ENCODE measurements at regions not wholly inside any gene's neighbourhood (a gene's known extent, or its start where the extent isn't known, plus 50 kb on each side); places are given as distances from the start of the nearest gene placed in this dataset.

- Histone ChIP-seq H3K9ac (no peak overlapping the region), H3K27me3 (no peaks in the 10 kb centered on the region), H3K4me1 (0 out of 2 replicates have a peak, but pooled peaks cover 9% of the 10 kb centered on the region), H4K20me1 (no peaks in the 10 kb centered on the region), H3K27ac (no peak overlapping the region), H3K4me2 (no peak overlapping the region), H3K36me3 (no peaks in the 10 kb centered on the region), H3K4me3 (no peak overlapping the region), H3K9me3 (0 out of 2 replicates have a peak, but pooled peaks cover 3% of the 10 kb centered on the region)
- TF ChIP-seq Cebpa-rat (IDR thresholded peaks at IDR 0.05) = no peak
These were observed 197.2 kb downstream of the GLI2 start for GRCh38 chr2:120932881-120933280.

GRCh38 chr2:120933693-120934573 lies 198.3 kb downstream of the GLI2 start:
- Histone ChIP-seq H3K36me3 (no peaks in the 10 kb centered on the region), H3K27me3 (no peaks in the 10 kb centered on the region), H3K9ac (no peak overlapping the region), H4K20me1 (no peaks in the 10 kb centered on the region), H3K4me3 (no peak overlapping the region), H3K27ac (no peak overlapping the region), H3K9me3 (0 out of 2 replicates have a peak, but pooled peaks cover 3% of the 10 kb centered on the region), H3K4me2 (no peak overlapping the region), H3K4me1 (peaks cover 17% of the 10 kb centered on the region)
- TF ChIP-seq Cebpa-rat (IDR thresholded peaks at IDR 0.05) = no peak

- H3K27ac ChIP-seq = no peak overlapping the region
- H3K4me3 ChIP-seq = no peak overlapping the region
- no peaks in the 10 kb centered on the region for H4K20me1 ChIP-seq
- TF ChIP-seq Cebpa-rat (IDR thresholded peaks at IDR 0.05) = no peak
- no peak overlapping the region for H3K9ac ChIP-seq
- H3K4me2 ChIP-seq = no peak overlapping the region
- H3K27me3 ChIP-seq = no peaks in the 10 kb centered on the region
- peaks cover 17% of the 10 kb centered on the region for H3K4me1 ChIP-seq
- H3K36me3 ChIP-seq = no peaks in the 10 kb centered on the region
- 0 out of 2 replicates have a peak, but pooled peaks cover 3% of the 10 kb centered on the region for H3K9me3 ChIP-seq
These were observed 199.1 kb downstream of the GLI2 start for GRCh38 chr2:120934574-120935338.

GRCh38 chr2:120935339-120936313 lies 200.0 kb downstream of the GLI2 start:
- Histone ChIP-seq H3K9me3 (0 out of 2 replicates have a peak, but pooled peaks cover 3% of the 10 kb centered on the region), H3K9ac (no peak overlapping the region), H3K4me3 (no peak overlapping the region), H3K36me3 (no peaks in the 10 kb centered on the region), H3K27ac (no peak overlapping the region), H3K4me1 (peaks cover 17% of the 10 kb centered on the region), H3K27me3 (no peaks in the 10 kb centered on the region), H4K20me1 (no peaks in the 10 kb centered on the region), H3K4me2 (no peak overlapping the region)
- TF ChIP-seq Cebpa-rat (IDR thresholded peaks at IDR 0.05) = no peak

GRCh38 chr2:120936476-120937334 lies 201.0 kb downstream of the GLI2 start:
- H3K27ac ChIP-seq = no peak overlapping the region
- H3K9ac ChIP-seq = no peak overlapping the region
- H3K4me3 ChIP-seq = no peak overlapping the region
- H3K4me1 ChIP-seq = peaks cover 24% of the 10 kb centered on the region
- no peaks in the 10 kb centered on the region for H3K9me3 ChIP-seq
- H3K27me3 ChIP-seq = no peaks in the 10 kb centered on the region
- no peaks in the 10 kb centered on the region for H3K36me3 ChIP-seq
- no peak for TF ChIP-seq Cebpa-rat (IDR thresholded peaks at IDR 0.05)
- no peak overlapping the region for H3K4me2 ChIP-seq
- H4K20me1 ChIP-seq = no peaks in the 10 kb centered on the region

GRCh38 chr2:120937686-120938044 lies 202.0 kb downstream of the GLI2 start:
- Histone ChIP-seq H3K4me2 (no peak overlapping the region), H3K27me3 (no peaks in the 10 kb centered on the region), H3K27ac (no peak overlapping the region), H3K4me1 (peaks cover 32% of the 10 kb centered on the region), H3K9me3 (no peaks in the 10 kb centered on the region), H4K20me1 (no peaks in the 10 kb centered on the region), H3K36me3 (no peaks in the 10 kb centered on the region), H3K4me3 (no peak overlapping the region), H3K9ac (no peak overlapping the region)
- TF ChIP-seq Cebpa-rat (IDR thresholded peaks at IDR 0.05) = no peak

- Histone ChIP-seq H3K9me3 (no peaks in the 10 kb centered on the region), H3K4me3 (no peak overlapping the region), H3K27ac (no peak overlapping the region), H3K9ac (no peak overlapping the region), H3K27me3 (no peaks in the 10 kb centered on the region), H3K4me2 (no peak overlapping the region; the same call in 1 of the 2 replicates), H3K4me1 (peaks cover 27% of the 10 kb centered on the region), H4K20me1 (no peaks in the 10 kb centered on the region), H3K36me3 (no peaks in the 10 kb centered on the region)
- TF ChIP-seq Cebpa-rat (IDR thresholded peaks at IDR 0.05) = no peak
These were observed 202.5 kb downstream of the GLI2 start for GRCh38 chr2:120938045-120938771.

- no peaks in the 10 kb centered on the region for H3K27me3 ChIP-seq
- no peak overlapping the region for H3K27ac ChIP-seq
- H3K4me2 ChIP-seq = no peak overlapping the region
- H3K4me1 ChIP-seq = peaks cover 24% of the 10 kb centered on the region
- TF ChIP-seq Cebpa-rat (IDR thresholded peaks at IDR 0.05) = no peak
- no peak overlapping the region for H3K9ac ChIP-seq
- H3K36me3 ChIP-seq = no peaks in the 10 kb centered on the region
- no peaks in the 10 kb centered on the region for H3K9me3 ChIP-seq
- no peak overlapping the region for H3K4me3 ChIP-seq
- no peaks in the 10 kb centered on the region for H4K20me1 ChIP-seq
These were observed 204.1 kb downstream of the GLI2 start for GRCh38 chr2:120939595-120940318.
